Endothelial cell of umbilical vein (primary cell): ENCODE measurements at regions not wholly inside any gene's neighbourhood (a gene's known extent, or its start where the extent isn't known, plus 50 kb on each side); places are given as distances from the start of the nearest gene placed in this dataset.

Experiments used
- BruUV-seq: library from RNA; stranded (reverse); fragments of 400-500 nt; replicated peaks from 2 replicates; lab custom pipeline; 2021; lab: Mats Ljungman, UMichigan
- CTCF ChIA-PET: fragments of 300-600, 350-600 bp; sonication (Branson Sonifier 250); formaldehyde crosslinking; loops from one replicate; lab custom pipeline; 2021; ENCODE audit warnings: antibody characterized with exemption, inconsistent platforms; lab: Charles Lee
- POLR2A ChIA-PET: fragments of 300-600, 350-600 bp; sonication (Branson Sonifier 250); formaldehyde crosslinking; loops from one replicate; lab custom pipeline; 2021; ENCODE audit warnings: antibody characterized with exemption, inconsistent platforms; lab: Charles Lee
- DNase-seq: peaks from one replicate; pipeline ENCODE4 v3.0.0-alpha.2; 2011; ENCODE audit warnings: low read depth, low spot score
- FAIRE-seq: peaks from 2 replicates; lab custom pipeline; 2011; peaks lifted over from hg19 to GRCh38; lab: Jason Lieb, UNC
- H2AFZ ChIP-seq: 2 replicates; pipeline ENCODE4 v1.6.0; 2012; ENCODE audit warnings: low read depth, low read length, control low read depth, inconsistent platforms
- H3K27ac ChIP-seq: 2 replicates; pipeline ENCODE4 v1.5.1; 2011; ENCODE audit warnings: low read depth, mild to moderate bottlenecking, control low read depth, low read length, moderate library complexity; ENCODE audit not compliant: insufficient read depth
- H3K27me3 ChIP-seq, 2 experiments: 2 replicates each; pipeline versions ENCODE4 v1.6.0 to v1.6.1; 2011; ENCODE audit warnings: low read length in 2 of 2, mixed read lengths in 1 of 2; ENCODE audit not compliant: control insufficient read depth in 2 of 2, insufficient read depth in 2 of 2
- H3K36me3 ChIP-seq, 2 experiments: 2 replicates in 1 of 2; 3 replicates in 1 of 2; pipeline ENCODE4 v1.5.1; 2011; ENCODE audit warnings: low read length in 2 of 2, mild to moderate bottlenecking in 1 of 2, moderate library complexity in 1 of 2; ENCODE audit not compliant: control insufficient read depth in 2 of 2, insufficient read depth in 2 of 2; ENCODE audit errors: extremely low read depth in 1 of 2
- H3K4me1 ChIP-seq: 3 replicates; pipeline ENCODE4 v1.5.1; 2011; ENCODE audit warnings: mild to moderate bottlenecking, low read length; ENCODE audit not compliant: control insufficient read depth, insufficient read depth; ENCODE audit errors: extremely low read depth
- H3K4me2 ChIP-seq: 2 replicates; pipeline ENCODE4 v1.6.1; 2011; ENCODE audit warnings: low read length, control low read depth, mixed read lengths; ENCODE audit not compliant: insufficient read depth
- H3K4me3 ChIP-seq, 3 experiments: fragments of 200-600 bp in 1 of 3; sonication (generic), shearing (Covaris generic) in 1 of 3; replicated peaks in 1 of 3; 2 replicates each; pipeline ENCODE4 v1.5.1; 2011 to 2016; ENCODE audit warnings: control low read depth in 3 of 3, low read length in 3 of 3, mild to moderate bottlenecking in 2 of 3, inconsistent platforms in 1 of 3, low read depth in 1 of 3, moderate library complexity in 1 of 3; ENCODE audit not compliant: insufficient read depth in 1 of 3
- H3K79me2 ChIP-seq: 2 replicates; pipeline ENCODE4 v1.6.0; 2012; ENCODE audit warnings: low read length, inconsistent platforms; ENCODE audit not compliant: control insufficient read depth, insufficient read depth
- H3K9ac ChIP-seq: replicated peaks from 2 replicates; pipeline ENCODE3; 2011; ENCODE audit warnings: low read length, control low read depth; ENCODE audit not compliant: insufficient read depth; ENCODE audit errors: extremely low read depth
- H3K9me1 ChIP-seq: replicated peaks from 3 replicates; pipeline ENCODE4 v1.6.0; 2011; ENCODE audit warnings: mild to moderate bottlenecking, low read length; ENCODE audit not compliant: control insufficient read depth, insufficient read depth; ENCODE audit errors: extremely low read depth
- H3K9me3 ChIP-seq: replicated peaks from 2 replicates; pipeline ENCODE4 v1.5.1; 2012; ENCODE audit warnings: low read length, inconsistent platforms; ENCODE audit not compliant: control insufficient read depth, insufficient read depth
- H4K20me1 ChIP-seq: replicated peaks from 2 replicates; pipeline ENCODE3; 2011; ENCODE audit warnings: mild to moderate bottlenecking, low read length; ENCODE audit not compliant: control insufficient read depth, insufficient read depth; ENCODE audit errors: extremely low read depth
- CTCF ChIP-seq, 2 donors: IDR thresholded peaks; 1 replicate in 1 of 2; 2 replicates in 1 of 2; pipeline ENCODE4 v1.5.1; 2011; ENCODE audit warnings: low read length in 2 of 2, mild to moderate bottlenecking in 2 of 2, moderate library complexity in 2 of 2, control low read depth in 1 of 2, inconsistent platforms in 1 of 2, low read depth in 1 of 2; ENCODE audit not compliant: insufficient read depth in 1 of 2; ENCODE audit errors: extremely low read depth in 1 of 2
- EZH2 ChIP-seq: IDR thresholded peaks from 2 replicates; pipeline ENCODE4 v1.6.1; 2012; ENCODE audit warnings: borderline replicate concordance, low read depth, mild to moderate bottlenecking, moderate library complexity, low read length, inconsistent platforms; ENCODE audit not compliant: severe bottlenecking
- FOS ChIP-seq: IDR thresholded peaks from 2 replicates; pipeline ENCODE4 v1.6.1; 2011; ENCODE audit warnings: mild to moderate bottlenecking, low read length, moderate library complexity, borderline replicate concordance; ENCODE audit not compliant: insufficient read depth
- GATA2 ChIP-seq: IDR thresholded peaks from 2 replicates; pipeline ENCODE4 v1.7.0; 2011; ENCODE audit warnings: low read depth, mild to moderate bottlenecking, moderate library complexity, mixed read lengths, low read length; ENCODE audit not compliant: insufficient read length, insufficient read depth
- JUN ChIP-seq: IDR thresholded peaks from 2 replicates; pipeline ENCODE4 v1.6.1; 2011; ENCODE audit warnings: borderline replicate concordance, low read depth; ENCODE audit not compliant: insufficient read length, insufficient read depth
- MAX ChIP-seq: IDR thresholded peaks from 2 replicates; pipeline ENCODE4 v1.6.1; 2011; ENCODE audit not compliant: insufficient read depth, insufficient read length
- MYC ChIP-seq: IDR thresholded peaks from one replicate; pipeline ENCODE4 v1.6.1; 2011; ENCODE audit warnings: mild to moderate bottlenecking, low read depth, low read length
- POLR2A ChIP-seq: IDR thresholded peaks from 2 replicates; pipeline ENCODE4 v1.6.1; 2012; ENCODE audit warnings: low read depth, mild to moderate bottlenecking, control low read depth, low read length
- POLR2AphosphoS5 ChIP-seq: IDR thresholded peaks from 2 replicates; pipeline ENCODE4 v1.6.1; 2012; ENCODE audit warnings: low read depth, mild to moderate bottlenecking, control low read depth, low read length, moderate library complexity; ENCODE audit not compliant: insufficient read depth
- dilution Hi-C: fragments of 300-500 bp; cut with MboI; formaldehyde crosslinking; loops from one replicate; pipeline ENCODE4 v1.15.0; 2019; ENCODE audit warnings: low sequenced_read_pairs; ENCODE audit not compliant: extremely low pct_ligation_motif_present
- intact Hi-C: fragments of 100-400 bp; cut with micrococcal nuclease; formaldehyde crosslinking; loops from one replicate; pipeline ENCODE4 v1.10.0; 2022

DNA sequence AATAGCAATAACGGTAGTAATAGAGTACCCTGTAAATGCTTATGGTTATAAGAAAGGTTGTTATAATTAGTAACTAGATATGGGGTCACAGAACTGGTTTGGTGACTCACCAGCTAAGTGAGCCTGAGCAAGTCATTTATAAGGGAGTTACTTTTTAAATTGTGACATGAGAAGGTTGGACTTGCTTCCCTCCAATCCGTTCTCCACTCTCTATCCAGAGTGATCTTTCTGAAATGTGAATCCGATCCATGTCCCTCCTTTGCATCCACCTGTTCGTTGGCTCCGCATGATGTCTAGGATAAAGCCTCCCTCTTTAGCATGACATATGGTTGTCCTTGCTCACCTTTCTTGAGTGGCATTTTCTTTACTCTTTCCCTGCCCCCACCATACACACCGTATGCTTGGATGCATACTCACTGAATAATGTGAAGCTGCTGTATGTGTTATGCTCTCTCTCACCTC, 83.1 kb downstream of the CDC42EP3 start:
- intact Hi-C loops (no loop called here), dilution Hi-C loops (no loop called here)
- FAIRE-seq = no peak

DNA sequence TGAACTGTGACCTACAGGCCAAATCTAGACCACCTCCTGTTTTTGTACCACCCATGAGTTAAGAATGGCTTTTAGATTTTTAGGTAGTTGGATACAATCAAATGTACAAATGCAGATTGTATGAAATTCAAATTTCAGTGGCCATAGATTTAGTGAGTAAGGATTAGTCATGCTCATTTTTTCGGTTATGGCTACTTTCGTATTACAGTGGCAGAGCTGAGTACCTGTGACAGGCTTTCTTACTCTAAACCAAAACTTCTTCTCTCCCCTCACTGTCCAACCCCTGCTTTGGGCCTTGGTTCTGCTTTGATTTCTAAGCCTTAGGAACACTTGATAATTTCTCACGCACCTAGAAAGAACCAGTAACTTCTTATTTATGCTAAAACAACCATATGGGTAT, 82.1 kb downstream of the CDC42EP3 start:
- no peaks in the 10 kb centered on the region for H3K27me3 ChIP-seq
- peak overlapping the region; percentile 1 for H3K4me2 ChIP-seq
- H3K79me2 ChIP-seq = no peaks in the 10 kb centered on the region
- no peaks in the 10 kb centered on the region for H3K9me3 ChIP-seq
- no peaks in the 10 kb centered on the region for H4K20me1 ChIP-seq
- H3K36me3 ChIP-seq = no peaks in the 10 kb centered on the region
- peak overlapping the region; percentile 1 for H2AFZ ChIP-seq
- no peak overlapping the region for H3K27ac ChIP-seq
- peaks cover 68% of the 10 kb centered on the region for H3K4me1 ChIP-seq
- CTCF ChIA-PET = interaction anchor here (1.2 to 2.6 kb wide), 8 partner anchors 41 to 288 kb away, joined by 4 to 22 read pairs (median 6); no protein-coding TSS in a partner anchor
- no TSS peak for BruUV-seq
- TF ChIP-seq FOS = no peak
- TF ChIP-seq POLR2AphosphoS5 = no peak
- no peak for TF ChIP-seq POLR2A
- no peak for TF ChIP-seq GATA2
- TF ChIP-seq JUN = no peak
- TF ChIP-seq MYC = no peak
- no peak for TF ChIP-seq CTCF (IDR thresholded peaks at IDR 0.05; ENCODE audit: extremely low read depth in 1 of 2, insufficient read depth in 1 of 2, low read depth in 1 of 2, low read length in 2 of 2)
- no peak for TF ChIP-seq EZH2
- no peak for TF ChIP-seq MAX
- POLR2A ChIA-PET = no interaction called here
- no peak overlapping the region for H3K4me3 ChIP-seq
- DNase-seq (no peak), FAIRE-seq (peak; percentile 26)
- dilution Hi-C loops (no loop called here), intact Hi-C loops (no loop called here)
- no peak overlapping the region for H3K9ac ChIP-seq
- H3K9me1 ChIP-seq = no peaks in the 10 kb centered on the region

More for the DNA sequence above, 83.1 kb downstream of the CDC42EP3 start:
- H4K20me1 ChIP-seq = no peaks in the 10 kb centered on the region
- no peak overlapping the region for H3K9ac ChIP-seq
- H3K27ac ChIP-seq = no peak overlapping the region
- no TSS peak for BruUV-seq
- peak; percentile 20 for DNase-seq
- H3K4me2 ChIP-seq = no peak overlapping the region
- TF ChIP-seq POLR2A = no peak
- peak; percentile 24 for TF ChIP-seq FOS
- no peaks in the 10 kb centered on the region for H3K27me3 ChIP-seq
- no peaks in the 10 kb centered on the region for H3K9me1 ChIP-seq
- H2AFZ ChIP-seq = no peak overlapping the region
- no peaks in the 10 kb centered on the region for H3K9me3 ChIP-seq
- H3K4me3 ChIP-seq = no peak overlapping the region
- ChIA-PET POLR2A (no interaction called here), CTCF (interaction anchor here (3.9 to 6.6 kb wide), 2 partner anchors 173 to 289 kb away, joined by 19 to 33 read pairs; no protein-coding TSS in a partner anchor)
- H3K36me3 ChIP-seq = no peaks in the 10 kb centered on the region
- peaks cover 78% of the 10 kb centered on the region for H3K4me1 ChIP-seq
- H3K79me2 ChIP-seq = no peaks in the 10 kb centered on the region
